ENCODE measurements at regions not wholly inside any gene's neighbourhood (a gene's known extent, or its start where the extent isn't known, plus 50 kb on each side); places are given as distances from the start of the nearest gene placed in this dataset.
"Not testable (repeated sequence)": the region's sequence is repeated elsewhere in the genome, so short reads cannot be mapped to it uniquely, and the experiment has no call there.

GRCh38 chr10:117431160-117431559, 55.9 kb upstream of the PDZD8 start:
- in situ Hi-C loops (cut with MboI; ENCODE audit: low pct_unique_long_range_greater_than_20kb, low sequenced_read_pairs): no loop called here
- no peak for DNase-seq

DNA sequence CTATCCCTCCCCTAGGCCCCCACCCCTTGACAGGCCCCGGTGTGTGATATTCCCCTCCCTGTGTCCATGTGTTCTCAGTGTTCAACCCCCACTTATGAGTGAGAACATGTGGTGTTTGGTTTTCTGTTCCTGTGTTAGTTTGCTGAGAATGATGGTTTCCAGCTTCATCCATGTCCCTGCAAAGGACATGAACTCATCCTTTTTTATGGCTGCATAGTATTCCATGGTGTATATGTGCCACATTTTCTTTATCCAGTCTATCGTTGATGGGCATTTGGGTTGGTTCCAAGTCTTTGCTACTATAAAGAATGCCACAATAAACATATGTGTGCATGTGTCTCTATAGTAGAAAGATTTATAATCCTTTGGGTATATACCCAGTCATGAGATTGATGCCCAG, 55.3 kb upstream of the PDZD8 start:
- DNase-seq; in situ Hi-C loops (cut with MboI; ENCODE audit: low pct_unique_long_range_greater_than_20kb, low sequenced_read_pairs): not testable (repeated sequence)

DNA sequence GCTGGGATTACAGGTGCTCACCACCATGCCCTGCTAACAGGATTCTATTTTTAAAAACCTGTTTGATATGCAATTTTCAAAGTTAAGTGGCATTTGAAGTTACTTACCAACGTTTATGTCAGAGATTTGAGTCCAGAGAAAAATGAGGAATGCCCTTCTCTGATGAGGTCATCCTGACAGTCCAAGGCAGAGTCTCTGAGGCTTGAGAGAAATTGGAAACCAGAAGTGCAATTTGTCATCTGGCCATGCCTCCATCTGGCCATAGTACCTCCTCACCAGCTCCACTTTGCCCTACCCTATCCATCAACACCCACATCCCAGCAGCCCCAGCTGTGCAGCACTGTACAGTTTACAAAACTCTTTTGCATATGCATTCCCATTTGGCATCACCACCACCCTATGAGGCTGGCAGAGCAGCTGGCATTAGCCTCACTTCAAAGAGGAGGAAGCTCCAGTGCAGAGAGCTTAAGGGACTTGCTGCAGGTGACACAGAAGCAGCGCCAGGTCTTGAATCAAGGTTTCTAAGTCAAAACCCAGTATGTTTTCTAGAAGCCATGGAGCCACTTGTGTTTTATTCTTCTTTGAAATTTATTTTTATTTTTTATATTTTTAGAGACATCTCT, 54.5 kb upstream of the PDZD8 start:
- DNase-seq: no peak
- in situ Hi-C loops (cut with MboI; ENCODE audit: low pct_unique_long_range_greater_than_20kb, low sequenced_read_pairs): no loop called here

- no peak for DNase-seq
- in situ Hi-C loops (cut with MboI; ENCODE audit: low pct_unique_long_range_greater_than_20kb, low sequenced_read_pairs): no loop called here
Measured at GRCh38 chr10:117427356-117427755, 52.1 kb upstream of the PDZD8 start.

DNA sequence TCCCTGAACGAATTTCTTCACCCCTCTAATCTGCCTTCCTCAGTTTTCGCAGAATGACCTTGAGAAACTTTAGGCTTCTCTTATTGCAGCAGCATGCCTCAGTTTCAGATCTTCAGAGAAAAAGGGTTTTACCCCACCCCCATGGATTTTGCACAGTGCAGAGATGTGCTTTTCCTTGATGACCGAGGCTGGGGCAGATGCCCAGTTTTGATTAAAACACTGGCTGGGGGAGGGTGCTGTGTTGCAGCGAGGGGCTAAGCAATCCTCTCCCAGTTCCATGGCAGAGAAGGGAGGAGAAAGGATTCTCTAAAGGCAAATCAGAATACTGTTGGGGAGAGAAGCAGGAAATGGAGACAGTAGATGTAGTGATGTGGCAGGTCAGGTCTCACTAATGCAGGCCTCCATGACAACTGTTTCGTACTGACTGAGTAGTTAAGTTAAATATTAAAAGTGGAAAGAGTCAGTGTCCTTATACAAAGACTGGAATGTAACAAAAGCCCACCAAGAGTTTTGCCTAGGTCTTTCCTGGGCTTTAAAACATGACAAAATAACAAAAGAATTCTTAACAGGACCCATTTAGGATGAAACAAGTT, 50.8 kb upstream of the PDZD8 start:
- no peak for DNase-seq
- in situ Hi-C loops (cut with MboI; ENCODE audit: low pct_unique_long_range_greater_than_20kb, low sequenced_read_pairs): no loop called here

GRCh38 chr10:117424883-117425649, 49.8 kb upstream of the PDZD8 start:
- no peak for DNase-seq
- in situ Hi-C loops (cut with MboI; ENCODE audit: low pct_unique_long_range_greater_than_20kb, low sequenced_read_pairs): no loop called here

All from KBM-7 (cell line).